Suppressor macrophage treated with lipopolysaccharide for 1 hour (primary cell): ENCODE measurements at regions not wholly inside any gene's neighbourhood (a gene's known extent, or its start where the extent isn't known, plus 50 kb on each side); places are given as distances from the start of the nearest gene placed in this dataset.
A peak's percentile ranks its signal among the peaks of the same experiment; 100 is the strongest.

Source experiments
- DNase-seq, 3 donors: peaks; one replicate each; pipeline ENCODE4 v3.0.0-alpha.2; 2020 to 2022

GRCh38 chr4:183763990-183764754 is 105.1 kb downstream of the TRAPPC11 start:
- no peak for DNase-seq

- peak; percentile 85 to 90 (median 89) for DNase-seq
These were observed 106.3 kb downstream of the TRAPPC11 start for GRCh38 chr4:183765251-183765911.

GRCh38 chr4:183766140-183766539 is 107.0 kb downstream of the TRAPPC11 start:
- DNase-seq: peak; percentile 32 to 47 (median 40)

- DNase-seq: no peak
These were observed 111.8 kb downstream of the TRAPPC11 start for GRCh38 chr4:183770906-183771305.

GRCh38 chr4:183772361-183772760 is 113.3 kb downstream of the TRAPPC11 start:
- no peak for DNase-seq

- DNase-seq: no peak
These were observed 114.7 kb downstream of the TRAPPC11 start for GRCh38 chr4:183773790-183774189.

GRCh38 chr4:183783306-183783705 is 121.8 kb upstream of the STOX2 start:
- no peak for DNase-seq

- DNase-seq: peak; percentile 62 to 82 (median 67)
These were observed 121.0 kb upstream of the STOX2 start for GRCh38 chr4:183783991-183784553.

- peak; percentile 74 to 85 (median 79) for DNase-seq
These were observed 116.7 kb upstream of the STOX2 start for GRCh38 chr4:183788308-183788905.

GRCh38 chr4:183789657-183790056 is 115.5 kb upstream of the STOX2 start:
- DNase-seq: no peak

GRCh38 chr4:183790661-183791060 is 114.4 kb upstream of the STOX2 start:
- DNase-seq: no peak

- peak in 1 of 3 donors; percentile 47 for DNase-seq
These were observed 108.1 kb upstream of the STOX2 start for GRCh38 chr4:183797011-183797444.

GRCh38 chr4:183797445-183798300 is 107.4 kb upstream of the STOX2 start:
- peak; percentile 48 to 77 (median 54) for DNase-seq

GRCh38 chr4:183798301-183799253 is 106.5 kb upstream of the STOX2 start:
- no peak for DNase-seq

GRCh38 chr4:183801457-183802165 is 103.5 kb upstream of the STOX2 start:
- no peak for DNase-seq

- DNase-seq: no peak
These were observed 98.8 kb upstream of the STOX2 start for GRCh38 chr4:183806341-183806740.

- no peak for DNase-seq
These were observed 97.5 kb upstream of the STOX2 start for GRCh38 chr4:183807420-183808096.

- no peak for DNase-seq
These were observed 97.0 kb upstream of the STOX2 start for GRCh38 chr4:183808097-183808456.

- no peak for DNase-seq
These were observed 92.5 kb upstream of the STOX2 start for GRCh38 chr4:183812567-183812966.

GRCh38 chr4:183814461-183814860 is 90.6 kb upstream of the STOX2 start:
- no peak for DNase-seq
